GM10248 (cell line): ENCODE measurements at regions not wholly inside any gene's neighbourhood (a gene's known extent, or its start where the extent isn't known, plus 50 kb on each side); places are given as distances from the start of the nearest gene placed in this dataset.
"Not testable (repeated sequence)": the region's sequence is repeated elsewhere in the genome, so short reads cannot be mapped to it uniquely, and the experiment has no call there.

Experiments
- CTCF ChIA-PET: fragments of 300-600 bp; sonication (Branson Sonifier 250); formaldehyde crosslinking; extraction: SDS; loops from one replicate; lab custom pipeline; 2021; ENCODE audit warnings: antibody characterized with exemption; lab: Yijun Ruan, JAX
- POLR2A ChIA-PET: fragments of 350-650 bp; sonication (Branson Sonifier 250); formaldehyde crosslinking; extraction: SDS; loops from one replicate; lab custom pipeline; 2020; ENCODE audit warnings: antibody characterized with exemption; lab: Yijun Ruan, JAX
- DNase-seq: peaks from one replicate; pipeline ENCODE4 v3.0.0; 2012; ENCODE audit errors: extremely low spot score
- TF ChIP-seq, protein P1 (sequence below): IDR thresholded peaks from 2 replicates; pipeline ENCODE4 v1.5.1; 2012; ENCODE audit warnings: mild to moderate bottlenecking, low read depth; ENCODE audit errors: extremely low read depth, missing control alignments, control extremely low read depth

DNA sequence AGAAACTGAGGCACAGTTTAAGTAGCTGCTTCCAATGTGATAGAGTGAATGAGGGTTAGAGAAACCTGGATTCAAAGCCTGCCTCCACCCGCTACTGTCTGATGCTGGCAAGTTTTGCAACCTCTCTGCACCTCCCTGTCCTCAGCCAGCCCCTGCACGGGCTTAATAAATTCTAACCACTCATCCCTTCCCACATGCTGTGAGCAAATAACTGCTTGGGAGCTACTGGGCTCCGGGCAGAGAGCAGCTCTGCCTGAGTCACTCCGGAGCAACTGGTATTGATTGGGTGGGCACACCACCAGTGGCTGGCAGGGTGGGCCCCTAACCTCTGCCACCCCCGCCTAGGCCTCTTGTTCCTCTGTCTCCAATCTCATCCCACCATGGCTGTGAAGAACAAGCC, 104.3 kb upstream of the SYT13 start:
- TF ChIP-seq, protein P1, sequence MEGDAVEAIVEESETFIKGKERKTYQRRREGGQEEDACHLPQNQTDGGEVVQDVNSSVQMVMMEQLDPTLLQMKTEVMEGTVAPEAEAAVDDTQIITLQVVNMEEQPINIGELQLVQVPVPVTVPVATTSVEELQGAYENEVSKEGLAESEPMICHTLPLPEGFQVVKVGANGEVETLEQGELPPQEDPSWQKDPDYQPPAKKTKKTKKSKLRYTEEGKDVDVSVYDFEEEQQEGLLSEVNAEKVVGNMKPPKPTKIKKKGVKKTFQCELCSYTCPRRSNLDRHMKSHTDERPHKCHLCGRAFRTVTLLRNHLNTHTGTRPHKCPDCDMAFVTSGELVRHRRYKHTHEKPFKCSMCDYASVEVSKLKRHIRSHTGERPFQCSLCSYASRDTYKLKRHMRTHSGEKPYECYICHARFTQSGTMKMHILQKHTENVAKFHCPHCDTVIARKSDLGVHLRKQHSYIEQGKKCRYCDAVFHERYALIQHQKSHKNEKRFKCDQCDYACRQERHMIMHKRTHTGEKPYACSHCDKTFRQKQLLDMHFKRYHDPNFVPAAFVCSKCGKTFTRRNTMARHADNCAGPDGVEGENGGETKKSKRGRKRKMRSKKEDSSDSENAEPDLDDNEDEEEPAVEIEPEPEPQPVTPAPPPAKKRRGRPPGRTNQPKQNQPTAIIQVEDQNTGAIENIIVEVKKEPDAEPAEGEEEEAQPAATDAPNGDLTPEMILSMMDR = no peak
- CTCF ChIA-PET = interaction anchor here (1.2 kb wide), 1 partner anchor 9 kb away, joined by 3 read pairs; no protein-coding TSS in a partner anchor
- no peak for DNase-seq
- POLR2A ChIA-PET = no interaction called here

GRCh38 chr11:45388472-45388871, 102.3 kb upstream of the SYT13 start:
- POLR2A ChIA-PET = no interaction called here
- no peak for DNase-seq
- TF ChIP-seq, protein P1 = no peak
- CTCF ChIA-PET = interaction anchor here (1.3 to 1.5 kb wide), 2 partner anchors 8 to 15 kb away, joined by 4 read pairs; no protein-coding TSS in a partner anchor

- CTCF ChIA-PET = interaction anchor here (1.3 kb wide), 2 partner anchors 13 to 14 kb away, joined by 3 to 4 read pairs; no protein-coding TSS in a partner anchor
- POLR2A ChIA-PET = not testable (repeated sequence)
These were observed 101.7 kb upstream of the SYT13 start for GRCh38 chr11:45387885-45388284.

GRCh38 chr11:45386972-45387371, 100.8 kb upstream of the SYT13 start:
- ChIA-PET CTCF (interaction anchor here (1.3 to 1.4 kb wide), 2 partner anchors 12 to 15 kb away, joined by 3 read pairs; no protein-coding TSS in a partner anchor), POLR2A (no interaction called here)
- DNase-seq = no peak
- TF ChIP-seq, protein P1 = no peak

More at GRCh38 chr11:45387885-45388284, 101.7 kb upstream of the SYT13 start:
- DNase-seq = not testable (repeated sequence)

DNA sequence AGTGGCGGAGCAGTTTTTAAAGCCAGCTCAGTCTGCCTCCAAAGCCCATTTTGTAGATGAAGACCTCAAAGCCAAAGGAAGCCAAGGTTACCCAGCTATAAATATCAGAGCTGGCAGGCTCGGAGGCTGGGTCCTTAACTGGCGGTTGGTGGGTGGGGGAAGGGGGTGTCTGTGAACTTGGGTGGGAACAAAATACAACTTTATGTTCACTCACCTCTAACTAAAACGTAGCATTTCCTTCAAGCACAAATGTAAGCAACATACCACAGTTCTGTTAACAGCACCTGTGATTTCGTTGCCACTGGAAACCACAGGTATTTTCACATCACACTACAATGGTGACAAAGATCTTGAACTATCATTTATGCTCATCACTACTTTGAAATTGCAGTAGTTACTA, 99.7 kb upstream of the SYT13 start:
- ChIA-PET CTCF (interaction anchor here (1.5 to 3.4 kb wide), 2 partner anchors 14 to 18 kb away, joined by 3 to 18 read pairs; no protein-coding TSS in a partner anchor), POLR2A (no interaction called here)
- DNase-seq = no peak
- TF ChIP-seq, protein P1 = no peak

- TF ChIP-seq, protein P1 = no peak
- no peak for DNase-seq
- POLR2A ChIA-PET = no interaction called here
- CTCF ChIA-PET = interaction anchor here (1.5 to 3.4 kb wide), 2 partner anchors 14 to 18 kb away, joined by 3 to 18 read pairs; no protein-coding TSS in a partner anchor
These were observed 99.3 kb upstream of the SYT13 start for GRCh38 chr11:45385423-45385822.

- TF ChIP-seq, protein P1 = no peak
- DNase-seq = no peak
- ChIA-PET POLR2A (no interaction called here), CTCF (interaction anchor here (1.5 to 3.4 kb wide), 2 partner anchors 13 to 17 kb away, joined by 3 to 18 read pairs; no protein-coding TSS in a partner anchor)
These were observed 98.6 kb upstream of the SYT13 start for GRCh38 chr11:45384711-45385241.
